ENCODE measurements at regions not wholly inside any gene's neighbourhood (a gene's known extent, or its start where the extent isn't known, plus 50 kb on each side); places are given as distances from the start of the nearest gene placed in this dataset.

- no peak for DNase-seq (ENCODE audit: low spot score)
These were observed 140.9 kb downstream of the CXCL12 start for GRCh38 chr10:44243851-44244510.

GRCh38 chr10:44242826-44243225 is 142.1 kb downstream of the CXCL12 start:
- no peak for DNase-seq (ENCODE audit: low spot score)

GRCh38 chr10:44242091-44242490 is 142.8 kb downstream of the CXCL12 start:
- DNase-seq (ENCODE audit: low spot score), result no peak

GRCh38 chr10:44240584-44241205 is 144.2 kb downstream of the CXCL12 start:
- no peak for DNase-seq (ENCODE audit: low spot score)

- no peak for DNase-seq (ENCODE audit: low spot score)
These were observed 146.7 kb downstream of the CXCL12 start for GRCh38 chr10:44238212-44238611.

- no peak for DNase-seq (ENCODE audit: low spot score)
These were observed 147.4 kb downstream of the CXCL12 start for GRCh38 chr10:44237364-44238049.

- no peak for DNase-seq (ENCODE audit: low spot score)
These were observed 149.5 kb downstream of the CXCL12 start for GRCh38 chr10:44235363-44235762.

- no peak for DNase-seq (ENCODE audit: low spot score)
These were observed 150.4 kb downstream of the CXCL12 start for GRCh38 chr10:44234483-44234875.

- no peak for DNase-seq (ENCODE audit: low spot score)
These were observed 151.1 kb downstream of the CXCL12 start for GRCh38 chr10:44233561-44234482.

GRCh38 chr10:44217274-44217820 is 167.6 kb downstream of the CXCL12 start:
- DNase-seq (ENCODE audit: low spot score), result no peak

GRCh38 chr10:44216073-44216472 is 168.8 kb downstream of the CXCL12 start:
- DNase-seq (ENCODE audit: low spot score), result no peak

GRCh38 chr10:44209811-44210210 is 175.1 kb downstream of the CXCL12 start:
- DNase-seq (ENCODE audit: low spot score), result no peak

GRCh38 chr10:44207160-44207559 is 177.7 kb downstream of the CXCL12 start:
- DNase-seq (ENCODE audit: low spot score), result no peak

GRCh38 chr10:44206127-44206818 is 178.6 kb downstream of the CXCL12 start:
- no peak for DNase-seq (ENCODE audit: low spot score)

- no peak for DNase-seq (ENCODE audit: low spot score)
These were observed 179.8 kb downstream of the CXCL12 start for GRCh38 chr10:44205067-44205466.

- DNase-seq (ENCODE audit: low spot score), result no peak
These were observed 181.4 kb downstream of the CXCL12 start for GRCh38 chr10:44203535-44203934.

- no peak for DNase-seq (ENCODE audit: low spot score)
These were observed 181.9 kb downstream of the CXCL12 start for GRCh38 chr10:44202952-44203351.

- no peak for DNase-seq (ENCODE audit: low spot score)
These were observed 183.2 kb downstream of the CXCL12 start for GRCh38 chr10:44201656-44202055.

GRCh38 chr10:44201011-44201410 is 183.9 kb downstream of the CXCL12 start:
- no peak for DNase-seq (ENCODE audit: low spot score)

GRCh38 chr10:44199991-44200655 is 184.8 kb downstream of the CXCL12 start:
- no peak for DNase-seq (ENCODE audit: low spot score)

GRCh38 chr10:44199267-44199666 is 185.6 kb downstream of the CXCL12 start:
- no peak for DNase-seq (ENCODE audit: low spot score)
